Panc1 (cell line): ENCODE measurements at regions not wholly inside any gene's neighbourhood (a gene's known extent, or its start where the extent isn't known, plus 50 kb on each side); places are given as distances from the start of the nearest gene placed in this dataset.

Experiments used
- ATAC-seq: fragments of 200-7000 bp; cut with Tn5 transposase; 2 replicates; pipeline ENCODE4 v1.9.1; 2020; ENCODE audit warnings: mild to moderate bottlenecking, moderate library complexity
- BruUV-seq: library from RNA; stranded (reverse); fragments of 400-500 nt; replicated peaks from 2 replicates; lab custom pipeline; 2021; lab: Mats Ljungman, UMichigan
- CTCF ChIA-PET: fragments of 300-600 bp; sonication (Branson Sonifier 250); formaldehyde crosslinking; loops from one replicate; lab custom pipeline; 2022; ENCODE audit warnings: antibody characterized with exemption; lab: Charles Lee
- POLR2A ChIA-PET: fragments of 300-600 bp; sonication (Branson Sonifier 250); formaldehyde crosslinking; loops from one replicate; lab custom pipeline; 2022; ENCODE audit warnings: antibody characterized with exemption; lab: Charles Lee
- DNase-seq: peaks from one replicate; pipeline ENCODE4 v3.0.0-alpha.2; 2010; ENCODE audit warnings: low read depth, low spot score
- H3K27ac ChIP-seq: 2 replicates; pipeline ENCODE4 v1.5.1; 2011; ENCODE audit warnings: mild to moderate bottlenecking, low read length, inconsistent platforms
- H3K27me3 ChIP-seq: fragments of 200-500 bp; sonication (Bioruptor generic); 2 replicates; pipeline ENCODE4 v1.6.0; 2014; ENCODE audit warnings: low read length, inconsistent platforms; ENCODE audit not compliant: control insufficient read depth, insufficient read depth
- H3K36me3 ChIP-seq: fragments of 200-500 bp; sonication (Bioruptor generic); 2 replicates; pipeline ENCODE4 v1.5.1; 2014; ENCODE audit warnings: inconsistent platforms, mild to moderate bottlenecking, low read length, moderate library complexity; ENCODE audit not compliant: control insufficient read depth, insufficient read depth
- H3K4me1 ChIP-seq: 2 replicates; pipeline ENCODE4 v1.5.1; 2011; ENCODE audit warnings: inconsistent platforms, mild to moderate bottlenecking, low read length, moderate library complexity; ENCODE audit not compliant: control insufficient read depth, insufficient read depth
- H3K4me3 ChIP-seq, 2 experiments: 2 replicates each; pipeline ENCODE4 v1.5.1; 2011 to 2012; ENCODE audit warnings: low read depth in 2 of 2, low read length in 2 of 2, mild to moderate bottlenecking in 2 of 2, inconsistent platforms in 1 of 2, moderate library complexity in 1 of 2
- H3K9me3 ChIP-seq: fragments of 200-500 bp; sonication (Bioruptor generic); 2 replicates; pipeline ENCODE4 v1.5.1; 2014; ENCODE audit warnings: low read depth, mild to moderate bottlenecking, inconsistent platforms, low read length, moderate library complexity; ENCODE audit not compliant: control insufficient read depth, insufficient read depth
- CTCF ChIP-seq: fragments of 450-650 bp; IDR thresholded peaks from 2 replicates; pipeline ENCODE4 v1.5.1; 2017; ENCODE audit warnings: mild to moderate bottlenecking
- POLR2AphosphoS5 ChIP-seq: IDR thresholded peaks from 2 replicates; pipeline ENCODE4 v1.6.1; 2012; ENCODE audit warnings: mild to moderate bottlenecking, low read depth, low read length, moderate library complexity
- REST ChIP-seq, 2 experiments: IDR thresholded peaks; 2 replicates each; pipeline ENCODE4 v1.6.1; 2011 to 2012; ENCODE audit warnings: low read depth in 2 of 2, control low read depth in 1 of 2, low read length in 1 of 2, mild to moderate bottlenecking in 1 of 2, moderate library complexity in 1 of 2; ENCODE audit not compliant: insufficient read depth in 1 of 2
- SIN3A ChIP-seq: IDR thresholded peaks from 2 replicates; pipeline ENCODE4 v1.6.1; 2012; ENCODE audit warnings: low read depth, mild to moderate bottlenecking, low read length, moderate library complexity, borderline replicate concordance; ENCODE audit not compliant: insufficient read depth
- TCF7L2 ChIP-seq: IDR thresholded peaks from 2 replicates; pipeline ENCODE4 v1.6.1; 2011; ENCODE audit warnings: mild to moderate bottlenecking, low read depth, low read length, inconsistent platforms
- in situ Hi-C: cut with HindIII; loops from 2 replicates; pipeline ENCODE4 v1.10.0; 2016; ENCODE audit warnings: low sequenced_read_pairs, low pct_unique_long_range_greater_than_20kb
- intact Hi-C: fragments of 100-400 bp; cut with micrococcal nuclease; formaldehyde crosslinking; loops from one replicate; pipeline ENCODE4 v1.10.0; 2022; ENCODE audit not compliant: unreplicated experiment

- ChIA-PET POLR2A (no interaction called here), CTCF (no interaction called here)
- Histone ChIP-seq H3K27me3 (no peaks in the 10 kb centered on the region), H3K9me3 (no peaks in the 10 kb centered on the region), H3K4me1 (no peaks in the 10 kb centered on the region), H3K36me3 (no peaks in the 10 kb centered on the region), H3K4me3 (no peak overlapping the region), H3K27ac (no peak overlapping the region)
- no TSS peak for BruUV-seq
- ATAC-seq (no peak), DNase-seq (no peak)
- TF ChIP-seq SIN3A (no peak), REST (IDR thresholded peaks at IDR 0.05; ENCODE audit: insufficient read depth in 1 of 2, low read depth in 2 of 2, low read length in 1 of 2) (no peak), TCF7L2 (no peak), POLR2AphosphoS5 (no peak)
- intact Hi-C loops, result no loop called here
- in situ Hi-C loops, result no loop called here
These were observed 65.9 kb upstream of the SPOPL start for GRCh38 chr2:138435701-138436100.

GRCh38 chr2:138439733-138440132 lies 61.8 kb upstream of the SPOPL start:
- TF ChIP-seq REST (IDR thresholded peaks at IDR 0.05; ENCODE audit: insufficient read depth in 1 of 2, low read depth in 2 of 2, low read length in 1 of 2) (no peak), SIN3A (no peak), CTCF (no peak), TCF7L2 (no peak), POLR2AphosphoS5 (no peak)
- Histone ChIP-seq H3K9me3 (no peaks in the 10 kb centered on the region), H3K27me3 (no peaks in the 10 kb centered on the region), H3K4me3 (no peak overlapping the region), H3K4me1 (no peaks in the 10 kb centered on the region), H3K27ac (no peak overlapping the region), H3K36me3 (no peaks in the 10 kb centered on the region)
- ChIA-PET CTCF (no interaction called here), POLR2A (no interaction called here)
- BruUV-seq, result no TSS peak
- ATAC-seq (no peak), DNase-seq (no peak)
- in situ Hi-C loops, result no loop called here
- intact Hi-C loops, result no loop called here
